IPS DF 4.7 (cell line): ENCODE measurements at regions not wholly inside any gene's neighbourhood (a gene's known extent, or its start where the extent isn't known, plus 50 kb on each side); places are given as distances from the start of the nearest gene placed in this dataset.
"Not testable (repeated sequence)": the region's sequence is repeated elsewhere in the genome, so short reads cannot be mapped to it uniquely, and the experiment has no call there.

ENCODE experiments used
- DNase-seq: peaks from one replicate; pipeline ENCODE4 v3.0.0-alpha.2; 2013; ENCODE audit warnings: low spot score; ENCODE audit errors: extremely low read depth

DNA sequence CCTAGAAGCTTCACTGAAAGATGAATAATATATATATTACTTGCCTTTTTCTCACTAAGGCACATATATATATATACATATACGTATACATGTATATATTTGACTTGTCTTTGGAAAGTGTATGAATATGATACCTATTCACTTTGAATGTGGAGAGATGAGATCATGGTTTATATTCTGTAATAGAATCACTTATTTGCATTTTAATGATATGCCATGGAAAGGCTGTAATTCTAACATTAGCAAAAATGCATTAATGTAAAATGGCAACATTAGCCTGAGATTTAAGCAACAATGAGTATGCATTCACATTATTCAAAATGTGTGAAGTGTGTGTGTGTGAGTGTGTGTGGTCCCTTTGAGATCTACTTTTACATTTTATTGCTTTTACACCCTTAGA, 54.5 kb upstream of the PRKD1 start:
- DNase-seq: no peak

DNA sequence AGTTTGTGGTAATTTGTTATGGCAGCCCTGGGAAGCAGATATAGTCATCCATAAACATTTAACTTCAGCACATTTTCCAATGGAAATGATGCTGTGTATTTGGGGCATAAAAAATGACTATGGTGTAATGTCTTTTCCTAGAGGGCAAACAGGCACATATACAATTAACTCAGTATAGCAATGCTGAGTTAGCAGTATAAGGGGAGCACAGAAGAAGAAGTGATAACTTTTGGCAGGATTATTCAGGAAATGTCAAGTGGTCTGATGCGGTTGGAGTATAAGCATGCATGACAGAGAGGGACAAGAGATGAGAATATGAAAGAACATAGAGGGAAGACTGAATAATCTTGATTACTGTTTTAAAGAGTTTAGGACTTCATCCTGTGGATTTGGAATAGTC, 55.3 kb upstream of the PRKD1 start:
- no peak for DNase-seq

DNA sequence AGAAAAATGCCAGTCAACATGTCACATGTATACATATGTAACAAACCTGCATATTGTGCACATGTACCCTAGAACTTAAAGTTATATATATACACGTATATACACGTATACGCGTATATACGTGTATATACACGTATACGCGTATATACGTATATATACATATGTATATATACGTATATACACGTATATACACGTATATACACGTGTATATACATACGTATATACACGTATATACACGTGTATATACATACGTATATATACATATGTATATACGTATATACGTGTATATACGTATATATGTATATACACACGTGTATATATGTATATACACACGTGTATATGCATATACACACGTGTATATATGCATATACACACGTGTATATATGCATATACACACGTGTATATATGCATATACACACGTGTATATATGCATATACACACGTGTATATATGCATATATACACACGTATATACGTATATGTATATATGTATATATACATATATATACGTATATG, 62.8 kb upstream of the PRKD1 start:
- not testable (repeated sequence) for DNase-seq

DNA sequence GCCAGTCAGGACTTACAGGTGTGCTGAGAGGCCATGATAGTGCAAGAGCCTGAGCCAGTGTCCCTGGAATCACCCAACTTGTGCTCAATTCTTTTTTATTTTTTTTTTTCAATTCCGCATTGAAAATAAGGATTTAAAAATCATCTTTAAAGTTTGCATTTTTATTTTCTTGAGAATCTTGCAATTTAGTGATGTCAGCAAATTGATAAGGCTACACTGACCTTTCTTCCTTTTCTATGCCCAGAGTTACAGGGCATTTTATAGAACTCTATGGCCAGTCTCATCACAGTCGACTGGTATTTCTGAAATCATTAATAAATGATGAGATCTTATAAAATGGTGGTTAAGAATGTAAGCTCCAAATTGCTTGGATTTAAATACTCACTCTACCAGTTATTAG, 63.3 kb upstream of the PRKD1 start:
- no peak for DNase-seq

DNA sequence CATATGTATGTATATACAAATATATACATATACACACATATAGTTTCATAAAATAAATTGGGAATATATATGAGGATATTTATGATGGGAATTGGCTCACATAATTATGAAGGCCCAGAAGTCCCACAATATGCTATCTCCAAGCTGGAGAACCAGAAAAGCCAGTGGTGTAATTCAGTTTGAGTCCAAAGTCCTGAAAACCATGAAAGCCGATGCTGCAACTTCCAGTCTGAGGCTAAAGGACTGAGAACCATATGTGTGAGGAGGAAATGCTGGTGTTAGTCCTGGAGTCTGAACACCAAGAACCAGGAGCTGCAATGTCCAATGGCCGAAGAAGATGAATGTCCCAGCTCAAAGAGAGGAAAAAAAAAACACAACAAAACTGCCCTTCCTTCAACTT, 65.5 kb upstream of the PRKD1 start:
- DNase-seq: no peak

DNA sequence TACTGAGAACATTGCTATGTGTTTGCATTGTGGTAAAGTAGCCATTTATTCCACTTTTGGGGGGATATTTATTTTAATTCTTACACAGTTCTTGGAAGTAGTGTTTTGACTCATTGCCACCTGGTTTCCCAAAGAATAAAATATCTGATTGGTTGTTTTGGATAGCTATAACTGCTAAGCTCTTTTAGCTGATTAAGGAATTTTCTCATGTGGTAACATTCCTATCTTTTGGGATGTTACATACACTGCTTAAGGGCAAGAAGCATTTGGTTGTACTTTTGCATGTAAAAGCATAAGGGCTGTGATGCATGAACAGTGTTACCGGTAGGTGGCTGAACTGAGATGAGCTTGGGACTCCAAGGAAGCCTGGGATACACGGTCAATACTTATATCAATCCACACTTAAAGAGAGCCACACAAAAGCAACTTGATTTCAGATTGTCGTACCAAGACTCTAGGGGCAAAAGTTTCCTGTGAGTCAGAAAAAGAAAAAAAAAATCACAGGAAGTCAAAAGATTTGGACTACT, 71.4 kb upstream of the PRKD1 start:
- DNase-seq: no peak

DNA sequence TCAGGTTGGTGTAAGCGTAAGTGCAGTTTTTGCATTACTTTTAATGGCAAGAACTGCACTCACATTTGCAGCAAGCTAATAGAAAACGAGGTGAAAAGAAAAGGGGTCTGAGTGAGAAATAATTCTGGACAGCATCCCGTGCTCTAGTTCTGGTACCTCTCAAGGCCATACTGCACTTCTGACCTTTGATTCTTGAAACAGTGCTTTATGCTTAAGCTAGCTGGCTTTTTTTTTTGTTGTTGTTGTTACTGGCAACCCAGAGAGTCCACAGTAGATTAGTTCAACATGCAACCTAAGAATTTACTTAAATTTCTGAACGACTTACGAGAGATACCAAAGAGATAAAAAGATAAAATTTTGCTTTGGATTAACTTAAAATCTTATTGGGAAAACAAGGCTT, 75.2 kb upstream of the PRKD1 start:
- DNase-seq: no peak

DNA sequence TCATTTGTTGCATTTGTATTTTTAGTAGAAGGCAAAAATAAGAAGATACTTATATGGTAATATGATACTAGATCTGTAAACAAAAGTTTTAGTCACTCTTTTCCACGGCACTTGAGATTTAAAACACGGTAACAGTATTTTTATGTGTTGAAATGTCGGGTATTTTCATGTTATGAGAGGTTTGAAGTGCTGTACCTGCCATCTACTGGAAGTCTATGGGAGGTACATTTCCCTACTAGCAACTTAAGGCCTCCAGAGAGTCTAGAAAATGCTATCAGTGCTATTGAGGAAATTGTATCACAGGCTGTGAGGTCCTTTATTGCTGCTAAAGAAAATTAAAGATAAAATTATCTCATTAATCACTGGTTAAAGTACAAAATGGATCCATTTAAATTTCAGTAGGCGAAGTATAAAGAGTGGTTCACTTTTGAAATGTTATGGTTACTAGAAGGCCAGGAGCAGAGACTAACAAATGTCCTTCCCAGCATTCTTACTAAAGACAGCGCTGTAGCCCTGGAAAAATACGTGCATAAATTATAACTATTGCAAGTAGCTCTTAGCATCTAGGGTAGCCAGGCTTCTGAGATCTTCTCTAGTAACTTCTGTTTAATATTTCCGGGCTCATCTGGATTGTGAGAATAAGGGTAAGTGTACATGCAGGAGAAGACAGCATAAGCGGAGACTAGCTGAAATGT, 77.6 kb upstream of the PRKD1 start:
- peak; percentile 16 for DNase-seq

DNA sequence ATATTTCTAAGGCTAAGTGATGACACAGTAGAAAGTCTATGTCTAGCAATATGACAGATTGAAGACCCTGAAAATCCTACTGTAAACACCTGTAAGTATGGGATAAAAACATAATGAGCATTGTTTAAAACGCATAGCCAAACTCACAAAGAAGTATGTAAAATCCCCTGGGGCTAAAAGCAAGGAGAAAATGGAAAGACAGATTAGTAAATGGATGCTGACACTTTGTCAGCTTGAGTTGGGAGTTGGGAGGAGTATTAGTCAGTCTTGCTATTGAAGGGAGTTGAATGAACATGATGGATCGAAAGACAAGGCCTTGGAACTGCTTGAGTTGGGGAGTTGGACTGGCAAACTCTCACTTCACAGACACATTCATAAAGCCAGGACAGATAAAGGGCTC, 79.0 kb upstream of the PRKD1 start:
- no peak for DNase-seq

DNA sequence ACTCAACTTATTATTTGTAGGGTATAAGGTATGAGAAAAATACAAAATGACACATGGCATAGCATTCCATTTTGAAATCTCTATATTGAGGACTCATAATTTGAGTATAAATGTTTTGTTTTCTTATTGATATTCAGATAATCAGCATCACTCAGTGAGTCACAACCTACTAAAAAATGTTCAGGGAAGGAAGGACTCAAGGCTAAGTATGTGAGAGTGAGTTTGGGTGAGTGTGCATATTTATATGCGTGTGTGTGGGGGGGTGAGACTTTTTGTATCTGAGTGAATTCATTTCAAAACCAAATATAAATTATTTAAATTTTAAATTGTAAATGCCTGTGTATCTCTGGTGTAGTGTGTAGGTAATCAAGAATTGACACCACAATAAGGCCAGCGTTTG, 87.8 kb upstream of the PRKD1 start:
- DNase-seq: no peak

DNA sequence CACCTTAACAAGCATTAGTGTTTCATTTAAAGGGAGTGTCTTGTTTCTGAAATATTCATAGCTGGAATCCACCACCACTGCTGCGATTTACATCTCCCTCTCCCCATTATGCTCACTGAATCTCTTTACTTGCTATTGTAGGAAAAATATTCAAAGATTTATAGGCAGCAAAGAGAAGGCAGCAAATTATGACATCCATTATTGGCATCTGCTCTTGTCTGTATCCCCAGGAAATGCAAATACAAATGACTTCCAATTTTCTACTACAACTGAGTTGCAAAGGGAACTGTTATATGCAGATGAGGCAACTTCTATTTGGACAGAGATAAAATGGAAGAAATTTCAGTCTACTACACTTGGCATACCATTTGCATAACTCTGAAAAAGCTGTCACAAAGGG, 88.4 kb upstream of the PRKD1 start:
- no peak for DNase-seq

DNA sequence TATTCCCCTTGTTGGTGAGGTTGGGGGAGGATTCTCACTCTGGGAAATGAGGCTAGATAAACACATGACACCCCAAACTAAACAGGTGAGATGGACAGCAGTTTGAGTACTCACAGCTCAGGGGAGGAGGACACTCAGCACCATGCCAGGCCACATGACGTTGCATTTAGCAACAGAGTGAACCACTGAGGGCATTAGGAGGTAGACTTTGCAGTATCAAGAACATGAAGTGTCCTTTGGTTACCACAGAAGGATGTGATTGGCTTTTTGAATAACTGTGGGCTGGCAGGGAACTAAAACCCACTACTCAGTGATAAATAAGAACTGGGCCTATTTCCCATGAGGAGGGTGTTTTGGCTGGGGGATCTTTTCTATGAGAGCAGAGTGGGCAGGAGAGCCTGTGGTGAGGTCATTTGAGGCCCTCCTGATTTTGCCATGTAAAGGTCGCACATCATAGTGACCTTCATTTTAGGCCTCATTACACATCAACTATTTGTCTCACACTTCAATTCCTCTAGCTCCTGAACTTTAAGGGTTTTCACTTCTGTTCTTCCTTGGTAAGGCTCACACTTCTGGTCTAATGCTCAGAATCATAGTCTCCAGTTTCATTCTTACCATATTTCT, 89.8 kb upstream of the PRKD1 start:
- DNase-seq: no peak

DNA sequence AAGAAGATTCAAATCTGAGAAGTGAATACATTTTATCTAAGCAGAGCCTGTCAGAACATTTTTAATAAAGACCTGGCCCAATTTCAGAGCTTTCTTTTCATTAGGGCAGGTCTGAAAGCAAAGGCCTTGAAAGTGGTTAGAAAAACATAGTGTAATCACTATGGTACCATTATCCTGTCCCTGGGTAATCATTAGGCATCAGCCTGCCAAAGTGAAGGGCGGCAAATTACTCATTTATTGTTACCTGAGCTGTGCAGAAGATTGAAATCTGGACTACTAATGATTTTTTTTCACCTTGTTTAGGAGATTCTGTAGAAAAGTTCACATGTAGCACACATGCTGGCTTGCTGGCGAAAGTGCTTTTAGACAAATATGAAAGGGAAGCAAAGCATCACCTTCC, 92.6 kb upstream of the PRKD1 start:
- no peak for DNase-seq

DNA sequence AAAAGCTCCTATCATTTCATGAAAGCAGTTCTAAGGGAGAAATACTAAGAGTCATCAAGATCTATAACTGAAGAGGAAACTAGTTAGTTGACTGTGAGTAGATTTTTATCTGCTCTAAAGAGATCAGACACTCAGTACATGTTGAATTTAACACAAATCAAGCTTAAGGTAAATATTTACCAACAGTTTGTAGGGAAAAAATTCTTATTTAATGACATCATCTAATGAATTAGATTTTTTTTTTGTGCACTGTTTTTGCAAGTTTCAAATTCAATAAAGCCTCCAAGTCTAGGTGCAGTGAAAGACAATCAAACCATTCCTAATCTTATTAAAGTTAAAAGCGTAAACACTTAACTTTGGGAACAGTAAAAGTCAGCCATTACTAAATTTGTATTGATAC, 93.0 kb upstream of the PRKD1 start:
- no peak for DNase-seq

DNA sequence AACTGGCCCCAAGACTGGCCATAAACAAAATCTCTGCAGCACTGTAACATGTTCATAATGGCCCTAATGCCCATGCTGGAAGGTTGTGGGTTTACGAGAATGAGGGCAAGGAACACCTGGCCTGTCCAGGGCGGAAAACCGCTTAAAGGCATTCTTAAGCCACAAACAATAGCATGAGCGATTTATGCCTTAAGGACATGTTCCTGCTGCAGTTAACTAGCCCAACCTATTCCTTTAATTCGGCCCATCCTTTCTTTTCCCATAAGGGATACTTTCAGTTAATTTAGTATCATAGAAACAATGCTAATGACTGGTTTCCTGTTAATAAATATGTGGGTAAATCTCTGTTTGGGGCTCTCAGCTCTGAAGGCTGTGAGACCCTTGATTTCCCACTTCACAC, 95.7 kb upstream of the PRKD1 start:
- DNase-seq: not testable (repeated sequence)

DNA sequence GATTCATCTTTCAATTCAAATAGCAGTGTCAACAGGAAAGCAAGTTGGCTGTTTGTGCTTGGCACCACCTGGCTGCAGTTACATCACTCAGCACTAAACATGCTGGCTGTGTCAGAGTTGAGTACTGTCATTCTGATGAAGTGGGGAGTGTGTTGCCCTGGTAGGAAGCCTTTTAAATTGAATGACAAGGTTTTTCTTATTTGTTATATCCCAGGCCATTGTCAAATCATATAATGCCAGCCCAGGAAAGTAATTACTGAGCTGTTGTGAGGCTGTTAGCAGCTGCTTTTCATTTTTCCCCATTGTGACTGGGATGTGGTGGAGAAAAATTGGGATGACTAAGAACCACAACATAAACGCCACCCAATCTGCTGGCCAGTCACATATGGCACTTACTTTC, 106.5 kb upstream of the PRKD1 start:
- no peak for DNase-seq

DNA sequence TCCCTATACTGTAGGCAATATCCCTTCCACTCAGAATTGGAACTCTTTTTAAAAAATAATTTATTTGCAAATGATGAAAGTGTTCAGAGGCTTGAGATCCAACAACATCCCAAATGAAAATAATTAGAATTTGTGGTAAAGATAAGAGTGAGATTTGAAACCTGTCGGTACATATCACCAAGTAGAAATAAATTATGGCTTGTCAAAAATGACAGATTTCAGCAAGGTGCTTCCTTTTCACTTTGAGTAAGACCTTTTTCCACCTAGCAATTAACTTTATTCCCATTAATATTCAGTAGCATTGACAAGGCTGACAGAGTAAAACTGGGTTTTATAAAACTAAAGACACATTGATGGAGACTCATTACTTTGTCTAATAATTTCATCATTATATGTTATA, 107.7 kb upstream of the PRKD1 start:
- DNase-seq: no peak

DNA sequence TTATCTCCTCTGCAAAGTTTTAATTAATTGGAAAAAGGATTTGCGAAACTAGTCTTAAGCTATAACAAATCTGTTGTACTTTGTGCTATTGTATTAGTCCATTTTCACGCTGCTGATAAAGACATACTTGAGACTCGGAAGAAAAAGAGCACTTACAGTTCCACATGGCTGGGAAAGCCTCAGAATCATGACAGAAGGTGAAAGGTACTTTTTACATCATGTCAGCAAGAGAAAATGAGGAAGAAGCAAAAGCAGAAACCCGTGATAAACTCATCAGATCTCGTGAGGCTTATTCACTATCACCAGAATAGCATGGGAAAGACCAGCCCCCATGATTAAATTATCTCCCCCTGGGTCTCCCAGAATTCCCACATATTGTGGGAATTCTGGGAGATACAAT, 118.1 kb upstream of the PRKD1 start:
- no peak for DNase-seq

DNA sequence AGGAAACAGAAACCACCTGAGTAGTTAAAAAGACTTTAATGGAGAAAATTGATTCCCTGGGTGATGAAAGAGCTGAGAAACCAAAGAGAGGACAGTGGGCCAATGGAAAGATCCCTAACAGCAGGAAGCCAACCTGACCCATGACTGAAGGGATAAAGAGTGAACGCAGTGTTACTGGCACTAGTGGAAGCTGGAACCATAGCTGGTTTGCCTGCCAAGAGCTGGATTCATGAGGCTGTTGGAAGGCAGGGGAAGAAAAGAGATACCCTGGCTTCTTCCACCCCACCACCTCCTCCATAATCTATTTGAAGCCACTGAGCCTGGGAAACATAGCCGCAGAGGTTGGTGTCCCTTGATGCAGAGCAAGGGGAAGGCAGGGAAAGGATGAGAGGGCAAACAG, 125.5 kb upstream of the PRKD1 start:
- DNase-seq: no peak

DNA sequence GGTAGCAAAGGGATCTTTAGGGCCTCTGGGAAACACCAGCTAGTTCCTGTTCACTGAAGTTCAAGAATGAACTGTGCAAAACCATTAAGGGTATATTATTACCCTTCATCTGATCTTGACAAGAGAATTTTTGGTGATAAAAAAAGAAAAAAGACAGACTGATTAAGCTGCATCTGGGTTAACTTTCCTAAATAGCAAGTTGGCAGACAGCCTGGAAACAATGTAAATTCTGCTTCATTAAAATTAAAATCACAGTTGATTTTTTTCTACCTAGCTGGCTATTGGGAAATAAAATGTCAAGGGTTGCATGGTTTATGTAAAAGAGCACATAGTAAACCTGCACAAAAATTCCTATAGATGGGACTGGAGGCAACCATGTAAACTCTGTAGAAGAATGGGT, 126.6 kb upstream of the PRKD1 start:
- DNase-seq: no peak

DNA sequence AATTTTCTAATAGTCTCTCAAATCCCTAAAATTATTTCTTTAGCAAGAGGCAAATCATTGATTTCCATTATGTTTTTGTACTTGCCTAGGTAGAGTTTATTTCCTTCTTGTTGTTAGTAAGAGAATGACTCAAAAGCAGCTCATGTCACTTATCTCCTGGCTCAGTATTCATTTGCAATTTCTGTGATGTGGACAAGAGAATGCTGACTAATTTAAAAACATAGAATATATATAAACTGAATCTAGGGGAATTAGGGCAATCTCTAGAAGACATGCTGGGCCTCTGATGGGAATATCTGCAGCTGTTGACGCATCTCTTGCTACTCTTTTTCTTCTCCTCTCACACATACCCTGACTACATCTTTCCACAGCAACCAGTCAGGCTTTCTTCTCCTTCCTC, 130.8 kb upstream of the PRKD1 start:
- no peak for DNase-seq

DNA sequence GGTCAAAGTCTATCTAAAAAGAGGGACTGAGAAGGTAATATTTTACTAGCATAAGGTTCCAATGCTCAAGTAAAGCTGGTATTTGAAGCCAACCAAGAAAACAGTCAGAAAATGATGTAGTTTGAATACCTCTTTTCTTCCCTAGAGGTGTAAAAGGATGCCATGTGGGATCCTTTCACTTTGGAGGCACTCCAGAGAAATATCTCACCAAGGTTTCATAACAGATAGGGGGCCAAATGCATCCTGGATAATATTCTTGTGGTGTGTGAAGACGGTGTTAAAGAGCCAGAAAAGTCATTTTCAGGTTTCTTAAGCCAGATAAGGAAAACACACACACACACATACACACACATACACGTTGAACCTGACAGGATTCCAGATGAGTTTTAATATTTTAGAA, 136.1 kb upstream of the PRKD1 start:
- no peak for DNase-seq

DNA sequence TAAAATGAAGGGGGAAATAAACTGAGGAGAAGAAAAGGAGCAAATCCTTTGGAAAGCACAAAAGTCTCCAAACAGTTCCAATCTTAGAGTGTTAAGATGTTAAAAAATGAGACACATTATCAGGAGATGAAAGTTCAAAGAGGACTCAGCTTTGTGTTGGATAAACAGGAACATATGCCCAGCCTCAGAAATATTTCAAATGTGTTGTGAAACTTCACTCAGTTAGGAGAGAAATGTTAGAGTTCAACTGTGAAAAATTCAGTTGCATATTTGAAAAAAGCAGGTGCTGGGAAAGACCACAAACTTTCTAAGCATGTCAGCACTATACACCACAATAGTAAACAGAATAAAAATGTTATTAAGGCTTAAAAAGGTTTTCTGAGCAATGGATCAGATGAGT, 136.8 kb upstream of the PRKD1 start:
- no peak for DNase-seq
